Neural progenitor cell (in vitro differentiated cells): ENCODE measurements at regions not wholly inside any gene's neighbourhood (a gene's known extent, or its start where the extent isn't known, plus 50 kb on each side); places are given as distances from the start of the nearest gene placed in this dataset.

Experiments
- CTCF ChIP-seq: fragments of 200-600 bp; sonication (generic); IDR thresholded peaks from 2 replicates; pipeline ENCODE4 v1.5.1; 2017; ENCODE audit warnings: antibody characterized with exemption, mild to moderate bottlenecking
- EZH2phosphoT487 ChIP-seq: fragments of 200-600 bp; sonication (generic); IDR thresholded peaks from 2 replicates; pipeline ENCODE4 v1.6.1; 2017; ENCODE audit warnings: antibody characterized with exemption

- TF ChIP-seq EZH2phosphoT487 (no peak), CTCF (no peak)
Measured at GRCh38 chr3:144351011-144351410, 379.4 kb downstream of the DIPK2A start.
